ENCODE measurements at regions not wholly inside any gene's neighbourhood (a gene's known extent, or its start where the extent isn't known, plus 50 kb on each side); places are given as distances from the start of the nearest gene placed in this dataset.
"Not testable (repeated sequence)": the region's sequence is repeated elsewhere in the genome, so short reads cannot be mapped to it uniquely, and the experiment has no call there.

DNA sequence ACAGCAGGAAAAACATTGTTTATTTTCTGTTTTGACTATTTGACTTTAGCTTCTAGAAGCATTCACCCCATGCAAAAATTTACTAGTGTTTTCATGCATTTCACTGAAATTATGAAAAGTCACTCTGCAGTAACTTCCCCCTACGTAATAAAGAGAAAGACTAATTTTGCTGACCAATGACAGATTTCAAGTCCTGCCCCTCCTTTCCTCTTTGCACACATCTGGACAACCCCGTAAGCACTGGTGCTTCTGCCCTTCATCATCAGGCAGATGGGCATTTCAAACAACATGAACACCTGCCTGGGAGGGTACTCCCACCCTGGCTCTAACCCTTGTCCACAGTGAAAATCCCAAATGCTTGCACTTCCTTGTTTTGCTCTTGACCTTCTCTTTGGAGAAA lies 815.0 kb upstream of the ID2 start:
- no peak for DNase-seq

DNA sequence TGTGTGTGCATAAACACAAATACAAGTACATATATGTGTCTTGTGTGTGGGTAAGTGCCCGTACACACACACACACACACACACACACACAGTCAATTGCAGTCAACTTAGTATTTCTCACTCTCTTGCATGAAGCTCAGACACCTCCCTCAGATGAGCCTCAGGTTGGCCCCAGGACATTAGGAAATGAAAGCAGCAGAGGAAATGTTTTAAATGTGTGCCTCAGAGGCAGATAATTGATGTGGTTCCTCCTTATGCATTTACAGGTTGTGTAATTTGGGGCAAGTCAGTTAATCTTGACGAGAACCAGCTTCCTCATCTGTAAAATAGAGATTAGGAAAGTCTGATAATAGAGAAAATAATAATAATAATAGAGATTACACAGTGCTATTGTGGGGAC lies 814.0 kb upstream of the ID2 start:
- DNase-seq: no peak

- DNase-seq: no peak
These were observed 813.0 kb upstream of the ID2 start for GRCh38 chr2:7868836-7869235.

DNA sequence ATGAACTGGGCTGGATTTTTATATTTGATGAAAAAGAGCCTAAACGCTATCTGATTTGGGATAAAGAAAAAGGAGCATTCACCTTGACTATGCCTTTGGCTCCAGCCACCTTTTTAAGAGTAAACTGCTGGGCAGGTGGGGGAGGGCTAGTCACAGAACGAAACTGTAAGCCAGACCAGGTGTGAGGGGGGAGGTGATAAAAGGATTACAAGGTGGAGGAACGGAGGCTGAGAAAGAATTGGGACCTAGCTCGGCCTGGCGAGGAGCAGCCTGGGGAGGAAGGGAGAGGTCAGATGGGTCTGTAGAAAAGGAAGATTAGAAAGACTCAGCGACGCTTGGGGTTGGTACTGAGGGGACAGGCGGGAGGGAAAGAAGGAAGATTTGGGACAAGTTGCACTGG lies 805.4 kb upstream of the ID2 start:
- DNase-seq: not testable (repeated sequence)

GRCh38 chr2:7878266-7878665 lies 803.6 kb upstream of the ID2 start:
- not testable (repeated sequence) for DNase-seq

DNA sequence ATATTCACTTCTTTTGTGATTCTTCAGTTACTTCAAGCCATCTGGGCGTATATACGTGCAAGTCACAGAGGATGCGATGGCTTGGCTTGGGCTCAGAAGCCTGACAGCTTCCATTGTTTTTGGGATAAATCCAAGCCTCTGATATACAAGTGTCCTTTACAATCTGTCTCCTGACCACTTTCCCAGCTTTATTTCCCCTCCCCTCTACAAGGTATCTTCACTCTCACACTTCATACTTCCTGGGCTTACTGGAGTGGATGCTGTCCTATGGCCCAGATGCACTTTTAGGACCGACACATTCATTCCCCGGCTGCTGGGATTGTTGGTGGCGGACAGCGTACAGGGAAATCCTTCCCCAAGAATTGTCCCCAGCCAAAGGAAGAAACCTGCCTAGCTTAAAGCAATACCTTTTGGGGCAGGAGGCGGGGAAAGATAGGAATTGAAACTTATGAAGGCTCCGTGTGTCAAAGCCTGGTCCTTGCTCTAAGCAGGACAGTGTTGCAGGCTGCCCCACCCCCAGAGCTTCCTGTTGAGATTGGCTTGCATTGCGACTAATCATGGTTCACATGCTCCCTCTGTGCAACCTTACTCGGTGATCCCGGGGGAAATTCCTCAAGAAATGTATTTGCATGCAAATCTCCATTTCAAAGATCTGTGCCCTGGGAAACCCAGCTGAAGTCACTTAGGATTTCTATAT lies 802.9 kb upstream of the ID2 start:
- DNase-seq: no peak

DNA sequence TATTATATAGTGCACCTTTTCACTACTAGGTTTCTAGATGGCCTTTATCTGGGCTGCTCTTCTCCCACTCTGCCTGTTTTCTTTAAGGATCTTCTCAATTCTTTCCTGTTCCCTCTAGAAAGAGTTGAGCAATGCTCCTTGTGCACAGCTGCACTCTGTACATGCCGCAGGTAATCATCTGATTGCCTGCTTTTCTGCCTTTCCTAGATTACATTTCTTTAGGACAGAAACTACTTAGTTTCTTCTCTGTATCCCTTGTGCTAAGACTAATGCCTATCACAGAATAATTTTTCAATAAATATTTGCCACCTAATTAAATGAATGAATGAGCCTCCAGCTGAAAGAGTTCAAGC lies 802.4 kb upstream of the ID2 start:
- DNase-seq: no peak

DNA sequence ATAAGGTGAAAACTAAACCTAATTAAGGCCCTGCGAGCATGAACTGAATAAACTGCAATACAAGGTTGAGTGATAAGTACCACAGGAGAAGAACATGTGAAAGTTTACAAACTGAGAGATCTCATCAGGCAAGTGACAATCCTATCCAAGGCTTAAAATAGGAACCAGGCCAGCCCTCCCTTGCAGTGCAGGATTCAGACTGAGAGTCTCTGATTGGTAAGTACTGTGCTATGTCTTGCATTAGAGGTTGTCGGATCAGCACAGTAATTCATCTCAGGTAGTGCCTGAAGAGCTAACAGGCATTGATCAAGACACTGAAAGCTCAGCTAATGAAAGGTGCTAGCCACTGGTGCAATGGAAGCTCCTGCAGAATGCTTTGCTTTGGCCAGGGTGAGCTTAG lies 801.7 kb upstream of the ID2 start:
- no peak for DNase-seq

DNA sequence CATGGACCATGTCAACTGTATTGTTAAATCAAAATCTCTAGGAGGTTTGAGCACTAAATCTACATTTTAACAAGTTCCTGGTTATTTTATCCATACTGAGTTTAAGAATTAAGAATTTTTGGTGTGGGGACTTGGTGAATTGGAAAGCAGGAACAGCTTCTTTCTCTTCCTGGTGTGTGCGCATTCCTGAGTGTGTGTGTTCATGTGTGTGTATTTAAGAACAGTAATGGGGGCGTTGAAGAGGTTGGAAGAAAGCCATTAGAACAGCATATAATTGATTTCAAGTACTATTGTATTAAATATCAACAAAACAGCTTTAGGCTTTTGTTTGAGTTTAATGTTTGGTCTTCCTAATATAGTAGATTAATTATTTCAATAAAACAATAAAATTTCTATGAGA lies 801.3 kb upstream of the ID2 start:
- no peak for DNase-seq

DNA sequence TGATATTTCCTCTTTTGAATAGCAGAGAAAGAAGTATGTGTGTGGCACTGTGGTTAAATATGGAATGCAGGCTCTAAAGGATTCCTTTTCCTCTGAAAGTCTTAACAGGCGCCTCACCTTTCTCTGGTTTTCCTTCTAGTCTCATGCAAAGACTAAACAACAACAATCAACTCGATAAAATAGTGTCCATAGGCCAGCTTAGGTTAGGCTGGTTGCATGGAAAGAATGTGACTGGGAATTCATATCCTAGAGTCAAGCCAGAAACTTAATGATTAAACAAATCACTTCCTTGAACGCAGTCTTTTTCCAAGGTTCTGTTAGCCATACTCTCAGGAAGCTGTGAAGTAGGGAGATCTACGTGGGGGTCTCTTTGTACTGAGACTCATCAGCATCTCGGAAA lies 800.8 kb upstream of the ID2 start:
- DNase-seq: no peak

GRCh38 chr2:7881466-7881865 lies 800.4 kb upstream of the ID2 start:
- no peak for DNase-seq

GRCh38 chr2:7882296-7882695 lies 799.6 kb upstream of the ID2 start:
- DNase-seq: no peak

GRCh38 chr2:7884338-7884737 lies 797.5 kb upstream of the ID2 start:
- no peak for DNase-seq

DNA sequence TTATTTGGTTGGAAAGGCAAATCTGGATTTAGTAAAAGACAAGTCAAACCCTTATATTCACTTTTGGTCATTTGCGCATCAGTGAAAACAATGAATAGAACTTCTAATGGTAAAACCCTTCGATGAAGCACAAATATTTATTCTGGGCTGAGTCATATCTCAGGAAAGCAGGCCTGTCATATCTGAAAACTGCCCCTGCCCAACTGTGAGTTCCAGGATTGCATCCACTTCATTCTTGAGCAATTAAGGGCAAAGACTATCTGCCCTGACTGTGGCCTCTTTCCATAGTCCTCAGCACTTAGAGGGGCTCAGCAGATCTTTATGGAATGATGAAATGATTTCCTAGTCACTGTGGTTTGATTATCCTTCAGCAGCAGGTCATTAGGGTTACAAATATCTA lies 795.2 kb upstream of the ID2 start:
- no peak for DNase-seq

DNA sequence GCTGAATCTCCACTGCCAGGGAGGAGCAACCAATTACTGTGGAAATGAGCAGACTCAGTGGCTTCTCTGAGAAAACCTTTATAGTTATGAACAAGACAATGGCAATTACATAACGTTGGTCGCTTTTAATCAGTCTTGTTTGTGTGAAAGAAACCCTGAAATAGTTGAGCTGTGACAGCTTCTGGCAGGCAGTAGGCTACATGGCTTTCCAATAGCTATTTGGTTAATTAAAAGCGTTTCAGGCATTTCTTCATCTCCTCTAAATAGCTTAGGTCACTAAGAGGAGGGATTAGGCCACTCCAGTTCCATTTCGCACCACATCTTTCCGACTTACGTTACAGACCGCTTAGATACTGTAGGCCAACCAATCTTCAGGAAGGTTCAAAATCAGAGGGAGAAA lies 794.4 kb upstream of the ID2 start:
- no peak for DNase-seq

- DNase-seq: no peak
These were observed 793.0 kb upstream of the ID2 start for GRCh38 chr2:7888876-7889275.

- no peak for DNase-seq
These were observed 790.5 kb upstream of the ID2 start for GRCh38 chr2:7891312-7891711.

GRCh38 chr2:7895289-7895688 lies 786.6 kb upstream of the ID2 start:
- DNase-seq: no peak

DNA sequence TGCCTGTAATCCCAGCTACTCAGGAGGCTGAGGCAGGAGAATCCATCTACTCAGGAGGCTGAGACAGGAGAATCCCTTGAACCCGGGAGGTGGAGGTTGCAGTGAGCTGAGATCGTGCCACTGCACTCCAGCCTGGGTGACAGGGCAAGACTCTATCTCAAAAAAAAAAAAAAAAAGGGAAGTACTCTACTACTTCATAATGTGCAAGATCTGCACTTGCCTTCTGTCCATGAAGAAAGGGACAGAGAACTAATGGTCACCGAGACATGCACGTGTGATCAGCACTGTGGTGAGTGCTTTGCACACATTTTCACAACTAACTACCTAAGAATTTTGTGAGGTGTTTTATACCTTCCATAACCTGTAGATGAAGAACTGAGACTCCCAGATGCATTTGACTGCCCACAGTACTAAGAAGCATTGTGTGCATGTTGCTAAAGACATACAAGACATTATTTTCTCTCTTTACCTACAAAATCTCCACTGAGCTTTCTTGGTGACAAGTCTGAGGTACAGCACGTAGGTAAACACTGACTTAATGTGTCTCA lies 784.8 kb upstream of the ID2 start:
- DNase-seq: no peak

DNA sequence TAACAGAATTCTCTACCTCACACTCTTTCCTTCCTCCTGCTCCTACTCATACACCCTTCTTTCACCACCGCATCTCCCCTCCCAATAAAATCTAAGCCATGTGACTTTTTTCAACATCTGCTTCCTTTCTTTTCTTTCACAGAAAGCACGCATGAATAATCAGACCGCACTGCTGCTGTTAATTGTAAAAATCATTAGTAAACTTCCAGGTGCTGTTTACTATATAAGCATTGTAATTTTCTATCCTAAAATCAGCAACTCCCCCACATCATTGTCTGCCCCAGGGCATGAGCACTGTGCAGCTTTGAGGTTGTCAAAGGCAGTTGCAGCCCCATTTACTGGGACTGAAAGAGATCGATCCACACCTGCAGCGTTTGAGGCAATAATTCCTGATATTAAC lies 782.6 kb upstream of the ID2 start:
- DNase-seq: no peak

GRCh38 chr2:7899923-7900322 lies 781.9 kb upstream of the ID2 start:
- no peak for DNase-seq

GRCh38 chr2:7900593-7900992 lies 781.3 kb upstream of the ID2 start:
- DNase-seq: no peak

DNA sequence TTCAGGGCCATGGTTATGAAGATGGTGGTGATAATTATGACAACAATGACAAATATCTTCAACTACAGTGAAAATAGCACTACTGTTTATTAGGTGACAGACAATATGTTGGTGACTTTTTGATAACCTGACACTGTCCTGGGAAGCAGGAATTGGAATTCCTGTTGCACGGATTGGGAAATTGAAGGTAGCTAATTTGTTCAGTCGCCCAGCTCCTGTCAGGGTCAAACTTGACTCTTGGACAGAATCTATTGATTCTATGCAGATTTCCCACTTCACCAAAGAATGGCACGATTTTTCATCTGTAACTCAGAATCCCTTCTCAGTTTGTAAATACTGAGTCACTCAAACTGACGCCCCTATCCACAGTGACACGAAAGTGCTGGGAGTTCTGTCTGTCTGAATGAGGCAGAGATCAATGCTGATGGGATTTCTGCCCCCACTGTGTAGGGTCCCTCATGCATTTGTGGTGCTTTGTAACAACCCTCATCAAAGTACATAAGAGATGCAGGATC lies 779.5 kb upstream of the ID2 start:
- DNase-seq: no peak

GRCh38 chr2:7904319-7904718 lies 777.5 kb upstream of the ID2 start:
- DNase-seq: no peak

- no peak for DNase-seq
These were observed 776.1 kb upstream of the ID2 start for GRCh38 chr2:7905756-7906155.

Measured in activated T-cell treated with anti-CD3 and anti-CD28 coated beads, Interleukin-2, amount 50 U/mL, for 1 hour (primary cell).